ENCODE measurements at regions not wholly inside any gene's neighbourhood (a gene's known extent, or its start where the extent isn't known, plus 50 kb on each side); places are given as distances from the start of the nearest gene placed in this dataset.

DNA sequence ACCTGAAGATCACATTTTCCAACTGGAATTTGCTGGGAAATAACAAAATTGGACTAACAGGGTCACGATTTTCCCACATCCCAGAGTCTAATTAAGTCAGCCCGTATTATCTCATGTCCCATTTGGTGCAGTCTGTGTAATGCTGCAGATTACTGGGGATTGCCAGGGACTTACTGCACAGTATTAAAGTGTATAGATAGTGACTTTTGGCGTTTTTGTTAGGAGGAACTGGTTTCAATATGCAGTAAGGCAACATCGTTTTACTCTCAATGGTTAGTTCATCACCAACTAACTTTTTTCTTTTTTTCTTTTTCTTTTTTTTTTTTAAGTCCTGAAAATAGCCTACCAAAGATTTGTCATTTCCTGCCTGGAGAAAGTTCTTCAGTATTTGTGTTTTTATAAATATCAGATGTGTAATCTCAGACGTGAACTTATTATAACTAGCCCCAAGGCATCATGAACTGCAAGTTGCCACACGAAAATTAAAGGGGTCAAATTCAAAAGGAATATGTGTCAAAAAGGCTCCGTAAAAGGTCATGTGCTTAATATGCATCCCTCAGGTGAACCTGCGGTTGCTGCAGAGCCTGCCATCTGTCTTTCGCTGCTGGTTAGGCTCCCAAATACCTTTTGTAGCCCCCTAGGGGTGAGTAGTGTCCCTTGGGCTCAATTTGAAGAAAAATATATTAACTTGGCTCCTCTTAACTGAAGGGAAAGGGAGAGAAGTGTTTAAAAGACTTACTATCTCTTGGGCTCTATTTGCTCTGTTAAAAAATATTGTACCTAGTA, 176.7 kb upstream of the ADAMTSL1 start:
- ChIA-PET CTCF (ENCODE audit: low intra/inter-chr PET ratio) (no interaction called here), POLR2A (no interaction called here)
- Histone ChIP-seq H3K9ac (ENCODE audit: insufficient read depth in 1 of 2, low read depth in 2 of 2, low read length in 2 of 2) (no peak overlapping the region), H3K27me3 (ENCODE audit: control insufficient read depth in 2 of 2, insufficient read depth in 2 of 2, low read length in 2 of 2) (no peaks in the 10 kb centered on the region), H3K36me3 (ENCODE audit: control insufficient read depth, insufficient read depth, low read length) (no peaks in the 10 kb centered on the region), H3K4me1 (replicated peaks in 1 of 2; ENCODE audit: control insufficient read depth in 2 of 2, insufficient read depth in 2 of 2, low read length in 2 of 2) (no peaks in the 10 kb centered on the region), H2AFZ (ENCODE audit: low read depth, low read length) (no peak overlapping the region), H3K4me3 (no peak overlapping the region), H3K9me3 (replicated peaks; ENCODE audit: control insufficient read depth, insufficient read depth, low read depth, low read length) (no peaks in the 10 kb centered on the region), H3K9me1 (ENCODE audit: control insufficient read depth, insufficient read depth, low read length) (no peaks in the 10 kb centered on the region), H3K79me2 (ENCODE audit: control insufficient read depth, insufficient read depth, low read length) (no peaks in the 10 kb centered on the region), H3K4me2 (ENCODE audit: insufficient read depth, low read length) (no peak overlapping the region), H3K27ac (ENCODE audit: extremely low read depth, low read depth, low read length) (no peak overlapping the region), H4K20me1 (replicated peaks; ENCODE audit: control insufficient read depth, insufficient read depth, low read length) (no peaks in the 10 kb centered on the region)
- no peak for FAIRE-seq
- no peak for TF ChIP-seq HNRNPLL (IDR thresholded peaks at IDR 0.05; ENCODE audit: low read depth, low read length, poor library complexity, severe bottlenecking)
- TF ChIP-seq SMC3 (conservative IDR thresholded peaks at IDR 0.05; ENCODE audit: insufficient read depth, low read depth, low read length): no peak
- no peak for TF ChIP-seq NONO (IDR thresholded peaks at IDR 0.05; ENCODE audit: low read depth in 2 of 2, low read length in 1 of 2)
- no peak for TF ChIP-seq MTA3 (IDR thresholded peaks at IDR 0.05; ENCODE audit: borderline replicate concordance)
- TF ChIP-seq TBP (optimal IDR thresholded peaks at IDR 0.05; ENCODE audit: low read depth, low read length): no peak
- no peak for TF ChIP-seq SRSF3 (IDR thresholded peaks at IDR 0.05; ENCODE audit: insufficient read depth, low read length)
- TF ChIP-seq, protein P1, sequence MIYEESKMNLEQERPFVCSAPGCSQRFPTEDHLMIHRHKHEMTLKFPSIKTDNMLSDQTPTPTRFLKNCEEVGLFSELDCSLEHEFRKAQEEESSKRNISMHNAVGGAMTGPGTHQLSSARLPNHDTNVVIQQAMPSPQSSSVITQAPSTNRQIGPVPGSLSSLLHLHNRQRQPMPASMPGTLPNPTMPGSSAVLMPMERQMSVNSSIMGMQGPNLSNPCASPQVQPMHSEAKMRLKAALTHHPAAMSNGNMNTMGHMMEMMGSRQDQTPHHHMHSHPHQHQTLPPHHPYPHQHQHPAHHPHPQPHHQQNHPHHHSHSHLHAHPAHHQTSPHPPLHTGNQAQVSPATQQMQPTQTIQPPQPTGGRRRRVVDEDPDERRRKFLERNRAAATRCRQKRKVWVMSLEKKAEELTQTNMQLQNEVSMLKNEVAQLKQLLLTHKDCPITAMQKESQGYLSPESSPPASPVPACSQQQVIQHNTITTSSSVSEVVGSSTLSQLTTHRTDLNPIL (CRISPR knock-in tag; IDR thresholded peaks at IDR 0.05): no peak
- no peak for TF ChIP-seq NCOA1 (IDR thresholded peaks at IDR 0.05; ENCODE audit: low read depth)
- TF ChIP-seq SMARCA4 (IDR thresholded peaks at IDR 0.05): no peak
- no peak for TF ChIP-seq RBM39 (optimal IDR thresholded peaks at IDR 0.05; ENCODE audit: low read depth, low read length)
- no peak for TF ChIP-seq RBM17 (IDR thresholded peaks at IDR 0.05; ENCODE audit: borderline replicate concordance, low read depth, low read length)
- TF ChIP-seq ZNF23 (CRISPR knock-in tag; IDR thresholded peaks at IDR 0.05): no peak
- TF ChIP-seq NR4A1 (CRISPR knock-in tag; IDR thresholded peaks at IDR 0.05): no peak
- TF ChIP-seq NR4A1 (tag; IDR thresholded peaks at IDR 0.05): no peak
- no peak for TF ChIP-seq MTA2 (IDR thresholded peaks at IDR 0.05; ENCODE audit: low read depth)
- no peak for TF ChIP-seq GTF2F1 (IDR thresholded peaks at IDR 0.05; ENCODE audit: low read depth, low read length)
- TF ChIP-seq SREBF2 (CRISPR knock-in tag; IDR thresholded peaks at IDR 0.05): no peak
- no peak for TF ChIP-seq HCFC1 (IDR thresholded peaks at IDR 0.05; ENCODE audit: low read depth, low read length)
- TF ChIP-seq ZFP36 (IDR thresholded peaks at IDR 0.05; ENCODE audit: low read depth, low read length, partially characterized antibody): no peak
- no peak for TF ChIP-seq RBM34 (IDR thresholded peaks at IDR 0.05; ENCODE audit: borderline replicate concordance, insufficient read depth, low read length)
- TF ChIP-seq FOXA1 (IDR thresholded peaks at IDR 0.05; ENCODE audit: borderline replicate concordance): no peak
- no TSS peak for BruUV-seq (replicated peaks)
- WGBS (ENCODE audit: insufficient coverage, low coverage, missing lambda C conversion rate): 2% methylated on average over 8 of the region's 9 CpGs
- no peak for ATAC-seq
- DNase-seq (ENCODE audit: extremely low read depth in 1 of 4, low spot score in 3 of 4): no peak
- in situ Hi-C loops (cut with MboI): no loop called here
- intact Hi-C loops (cut with micrococcal nuclease): no loop called here

Measured in K562 (cell line).